ENCODE measurements at regions not wholly inside any gene's neighbourhood (a gene's known extent, or its start where the extent isn't known, plus 50 kb on each side); places are given as distances from the start of the nearest gene placed in this dataset.

- TF ChIP-seq POLR2AphosphoS5 (IDR thresholded peaks at IDR 0.05; ENCODE audit: low read depth, low read length) = no peak
- TF ChIP-seq REST (IDR thresholded peaks at IDR 0.05; ENCODE audit: insufficient read depth in 1 of 2, low read depth in 2 of 2, low read length in 1 of 2) = no peak
- no peak for TF ChIP-seq CTCF (IDR thresholded peaks at IDR 0.05)
Measured at GRCh38 chr5:87954121-87954520, 314.5 kb downstream of the TMEM161B start.

Measured in Panc1 (cell line).